ENCODE measurements at regions not wholly inside any gene's neighbourhood (a gene's known extent, or its start where the extent isn't known, plus 50 kb on each side); places are given as distances from the start of the nearest gene placed in this dataset.
"Not testable (repeated sequence)": the region's sequence is repeated elsewhere in the genome, so short reads cannot be mapped to it uniquely, and the experiment has no call there.

DNA sequence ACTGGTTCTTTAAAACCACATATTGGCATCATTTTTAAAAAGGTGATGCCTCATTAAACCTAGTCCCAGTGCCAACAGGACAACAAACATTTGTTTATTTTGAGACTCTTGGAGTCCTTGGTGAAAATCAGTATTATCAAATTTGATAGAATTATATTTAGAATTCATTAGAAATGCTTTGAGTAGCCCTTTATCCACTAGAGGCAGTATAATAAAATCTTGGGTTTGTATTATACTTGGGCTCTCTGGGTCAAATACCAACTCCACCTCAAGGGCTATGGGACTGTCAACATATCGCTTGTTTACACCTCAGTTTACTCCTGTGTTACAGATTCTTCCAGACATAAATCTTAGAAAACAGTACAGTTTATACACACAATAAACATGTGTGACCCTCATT lies 335.7 kb upstream of the FSTL5 start:
- peak; percentile 16 for TF ChIP-seq CTCF (IDR thresholded peaks at IDR 0.05; ENCODE audit: low read depth, low read length)

DNA sequence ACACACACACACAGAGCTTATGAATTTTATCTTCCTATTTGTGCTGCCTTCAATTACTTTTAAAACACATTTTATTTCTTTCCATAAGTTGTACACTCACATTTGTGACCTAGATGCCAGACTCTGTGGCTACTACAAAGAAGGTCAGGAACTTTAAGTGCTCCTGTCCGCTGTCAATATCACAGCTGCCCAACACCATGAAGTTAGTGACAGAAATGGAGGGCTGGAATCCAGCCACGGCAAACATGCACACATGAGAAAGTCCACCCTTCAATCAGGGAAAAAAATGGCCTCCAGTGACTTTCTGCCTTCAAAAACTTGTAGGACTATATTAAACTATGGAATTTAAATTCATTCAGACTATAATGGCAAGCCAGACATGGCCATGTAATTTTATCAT lies 334.4 kb upstream of the FSTL5 start:
- DNase-seq (ENCODE audit: low read depth in 2 of 2): peak in 1 of 2 donors; percentile 1
- H3K4me3 ChIP-seq (replicated peaks in 1 of 2; ENCODE audit: low read depth in 2 of 2, low read length in 2 of 2): no peak overlapping the region
- TF ChIP-seq CTCF (IDR thresholded peaks at IDR 0.05; ENCODE audit: low read depth, low read length): no peak

More for the DNA sequence above, 335.7 kb upstream of the FSTL5 start:
- no peak overlapping the region for H3K4me3 ChIP-seq (replicated peaks in 1 of 2; ENCODE audit: low read depth in 2 of 2, low read length in 2 of 2)
- DNase-seq (ENCODE audit: low read depth in 2 of 2): peak in 1 of 2 donors; percentile 13

DNA sequence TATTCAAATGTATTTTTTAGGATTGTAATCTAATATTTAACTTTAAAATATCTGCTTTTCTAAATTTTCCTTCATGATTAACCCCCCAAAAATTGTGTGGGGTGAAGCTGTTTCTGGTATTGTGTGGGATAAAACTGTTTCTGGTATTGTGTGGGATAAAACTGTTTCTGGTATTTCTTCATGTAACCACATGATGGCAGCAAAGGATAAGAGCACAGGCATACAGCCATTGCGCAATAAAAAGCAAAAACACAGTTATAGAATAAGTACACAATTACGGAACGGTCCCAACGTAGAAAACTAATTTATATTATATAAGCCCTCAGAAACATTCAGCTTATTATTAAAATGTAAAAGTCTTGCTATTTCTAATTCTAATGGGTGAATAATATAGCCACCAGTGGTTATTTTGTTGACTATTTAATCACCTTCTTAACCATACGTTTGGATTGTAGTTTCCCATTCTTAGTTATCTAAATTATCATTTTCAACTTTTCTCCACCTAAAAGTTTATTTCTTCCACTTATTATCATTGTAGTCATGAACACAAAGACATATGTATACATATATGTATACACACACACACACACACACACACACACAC lies 333.9 kb upstream of the FSTL5 start:
- H3K4me3 ChIP-seq (replicated peaks in 1 of 2; ENCODE audit: low read depth in 2 of 2, low read length in 2 of 2): no peak overlapping the region
- peak; percentile 62 to 66 for DNase-seq (ENCODE audit: low read depth in 2 of 2)
- TF ChIP-seq CTCF (IDR thresholded peaks at IDR 0.05; ENCODE audit: low read depth, low read length): peak; percentile 75

GRCh38 chr4:162494935-162495334 lies 331.1 kb upstream of the FSTL5 start:
- DNase-seq (ENCODE audit: low read depth in 2 of 2): no peak
- TF ChIP-seq CTCF (IDR thresholded peaks at IDR 0.05; ENCODE audit: low read depth, low read length): no peak
- H3K4me3 ChIP-seq (replicated peaks in 1 of 2; ENCODE audit: low read depth in 2 of 2, low read length in 2 of 2): no peak overlapping the region

- DNase-seq (ENCODE audit: low read depth in 2 of 2): peak in 1 of 2 donors; percentile 36
- TF ChIP-seq CTCF (IDR thresholded peaks at IDR 0.05; ENCODE audit: low read depth, low read length): no peak
- H3K4me3 ChIP-seq (replicated peaks in 1 of 2; ENCODE audit: low read depth in 2 of 2, low read length in 2 of 2): no peak overlapping the region
Observed at GRCh38 chr4:162485486-162485885, 321.7 kb upstream of the FSTL5 start.

DNA sequence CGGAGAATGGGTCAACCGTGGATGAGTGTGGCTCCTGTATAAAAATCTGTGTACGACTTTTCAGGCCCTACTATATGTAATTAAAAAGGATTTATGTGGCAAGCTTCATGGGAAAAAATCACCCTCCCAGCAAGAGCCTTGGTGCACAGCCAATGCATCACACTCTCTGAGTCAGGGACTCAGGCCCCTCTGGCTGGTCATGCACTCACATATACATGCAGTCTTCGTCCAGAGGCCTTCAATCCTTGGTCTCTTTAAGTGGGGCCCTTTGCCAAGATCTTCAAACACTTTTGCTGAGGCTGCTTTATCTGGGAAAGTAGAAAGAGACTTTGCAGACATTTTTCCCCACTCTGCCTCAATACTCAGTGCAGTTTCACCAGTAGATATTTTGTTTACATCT lies 311.4 kb upstream of the FSTL5 start:
- H3K4me3 ChIP-seq (replicated peaks in 1 of 2; ENCODE audit: low read depth in 2 of 2, low read length in 2 of 2): no peak overlapping the region
- TF ChIP-seq CTCF (IDR thresholded peaks at IDR 0.05; ENCODE audit: low read depth, low read length): no peak
- no peak for DNase-seq (ENCODE audit: low read depth in 2 of 2)

- DNase-seq (ENCODE audit: low read depth in 2 of 2): no peak
- no peak overlapping the region for H3K4me3 ChIP-seq (replicated peaks in 1 of 2; ENCODE audit: low read depth in 2 of 2, low read length in 2 of 2)
- no peak for TF ChIP-seq CTCF (IDR thresholded peaks at IDR 0.05; ENCODE audit: low read depth, low read length)
Observed at GRCh38 chr4:162469977-162470376, 306.2 kb upstream of the FSTL5 start.

DNA sequence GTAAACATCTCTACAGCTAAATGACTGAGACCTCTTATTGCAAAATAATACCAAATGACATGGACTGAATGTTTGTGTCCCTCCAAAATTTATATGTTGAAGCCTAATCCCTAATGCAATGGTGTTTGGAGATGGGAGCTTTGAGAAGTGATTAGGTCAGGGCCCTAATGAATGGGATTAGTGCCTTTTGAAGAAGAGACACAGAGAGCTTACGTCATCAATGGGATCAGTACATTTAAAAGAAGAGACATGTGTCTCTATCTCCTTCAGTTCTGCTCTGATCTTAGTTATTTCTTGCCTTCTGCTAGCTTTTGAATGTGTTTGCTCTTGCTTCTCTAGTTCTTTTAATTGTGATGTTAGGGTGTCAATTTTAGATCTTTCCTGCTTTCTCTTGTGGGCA lies 301.6 kb upstream of the FSTL5 start:
- H3K4me3 ChIP-seq (replicated peaks in 1 of 2; ENCODE audit: low read depth in 2 of 2, low read length in 2 of 2); DNase-seq (ENCODE audit: low read depth in 2 of 2): not testable (repeated sequence)
